ENCODE measurements at regions not wholly inside any gene's neighbourhood (a gene's known extent, or its start where the extent isn't known, plus 50 kb on each side); places are given as distances from the start of the nearest gene placed in this dataset.
A peak's percentile ranks its signal among the peaks of the same experiment; 100 is the strongest.

DNA sequence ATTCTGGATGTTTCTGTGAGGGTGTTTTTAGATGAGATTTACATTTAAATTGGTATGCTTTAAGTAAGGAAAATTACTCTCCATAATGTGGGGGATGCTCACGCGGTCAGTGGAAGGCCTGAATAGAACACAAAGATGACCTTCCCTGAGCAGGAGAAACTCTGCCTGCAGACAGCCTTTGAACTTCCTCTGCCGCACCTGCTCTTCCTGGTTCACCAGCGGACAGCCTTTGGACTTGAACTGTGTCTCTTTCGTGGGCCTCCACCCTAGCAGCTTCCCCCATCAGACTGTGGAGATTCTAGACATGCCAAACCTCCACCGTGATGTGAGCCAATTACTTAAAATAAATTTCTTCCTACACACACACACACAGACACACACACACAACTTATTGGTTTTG is 210.7 kb downstream of the EFCAB11 start:
- no peak for DNase-seq (ENCODE audit: low read depth)
- Histone ChIP-seq H3K36me3 (ENCODE audit: insufficient read depth, low read length) (no peaks in the 10 kb centered on the region), H3K27me3 (ENCODE audit: insufficient read depth, low read length) (no peaks in the 10 kb centered on the region), H3K4me3 (ENCODE audit: insufficient read depth, low read depth, low read length) (no peak overlapping the region), H4K20me1 (ENCODE audit: insufficient read depth, low read length) (no peaks in the 10 kb centered on the region), H3K4me1 (ENCODE audit: insufficient read depth, low read length) (peaks cover 2% of the 10 kb centered on the region), H3K9me3 (ENCODE audit: insufficient read depth, low read depth, low read length) (no peaks in the 10 kb centered on the region), H3K4me2 (ENCODE audit: low read length) (no peak overlapping the region), H3K27ac (ENCODE audit: low read depth, low read length) (no peak overlapping the region), H3K79me2 (ENCODE audit: insufficient read depth, low read length) (no peaks in the 10 kb centered on the region), H2AFZ (ENCODE audit: low read depth, low read length) (no peak overlapping the region), H3K9ac (ENCODE audit: low read length) (no peak overlapping the region)
- H3K9me3 Mint-ChIP-seq (ENCODE audit: unreplicated experiment) = peaks cover 16% of the 10 kb centered on the region
- FAIRE-seq = no peak
- peaks cover 6% of the 10 kb centered on the region for H3K4me1 Mint-ChIP-seq (ENCODE audit: low read depth, unreplicated experiment)
- H3K36me3 Mint-ChIP-seq (ENCODE audit: low read depth, unreplicated experiment) = peaks cover 4% of the 10 kb centered on the region
- no peak overlapping the region for H3K4me3 Mint-ChIP-seq (ENCODE audit: unreplicated experiment)
- H3K27ac Mint-ChIP-seq (ENCODE audit: unreplicated experiment) = no peak overlapping the region
- no peaks in the 10 kb centered on the region for H3K27me3 Mint-ChIP-seq (ENCODE audit: low read depth, unreplicated experiment)
- TF ChIP-seq, protein P1, sequence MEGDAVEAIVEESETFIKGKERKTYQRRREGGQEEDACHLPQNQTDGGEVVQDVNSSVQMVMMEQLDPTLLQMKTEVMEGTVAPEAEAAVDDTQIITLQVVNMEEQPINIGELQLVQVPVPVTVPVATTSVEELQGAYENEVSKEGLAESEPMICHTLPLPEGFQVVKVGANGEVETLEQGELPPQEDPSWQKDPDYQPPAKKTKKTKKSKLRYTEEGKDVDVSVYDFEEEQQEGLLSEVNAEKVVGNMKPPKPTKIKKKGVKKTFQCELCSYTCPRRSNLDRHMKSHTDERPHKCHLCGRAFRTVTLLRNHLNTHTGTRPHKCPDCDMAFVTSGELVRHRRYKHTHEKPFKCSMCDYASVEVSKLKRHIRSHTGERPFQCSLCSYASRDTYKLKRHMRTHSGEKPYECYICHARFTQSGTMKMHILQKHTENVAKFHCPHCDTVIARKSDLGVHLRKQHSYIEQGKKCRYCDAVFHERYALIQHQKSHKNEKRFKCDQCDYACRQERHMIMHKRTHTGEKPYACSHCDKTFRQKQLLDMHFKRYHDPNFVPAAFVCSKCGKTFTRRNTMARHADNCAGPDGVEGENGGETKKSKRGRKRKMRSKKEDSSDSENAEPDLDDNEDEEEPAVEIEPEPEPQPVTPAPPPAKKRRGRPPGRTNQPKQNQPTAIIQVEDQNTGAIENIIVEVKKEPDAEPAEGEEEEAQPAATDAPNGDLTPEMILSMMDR (IDR thresholded peaks at IDR 0.05; ENCODE audit: insufficient read depth, low read depth, low read length) = no peak
- TF ChIP-seq EZH2 (IDR thresholded peaks at IDR 0.05; ENCODE audit: insufficient read depth, low read length) = no peak

DNA sequence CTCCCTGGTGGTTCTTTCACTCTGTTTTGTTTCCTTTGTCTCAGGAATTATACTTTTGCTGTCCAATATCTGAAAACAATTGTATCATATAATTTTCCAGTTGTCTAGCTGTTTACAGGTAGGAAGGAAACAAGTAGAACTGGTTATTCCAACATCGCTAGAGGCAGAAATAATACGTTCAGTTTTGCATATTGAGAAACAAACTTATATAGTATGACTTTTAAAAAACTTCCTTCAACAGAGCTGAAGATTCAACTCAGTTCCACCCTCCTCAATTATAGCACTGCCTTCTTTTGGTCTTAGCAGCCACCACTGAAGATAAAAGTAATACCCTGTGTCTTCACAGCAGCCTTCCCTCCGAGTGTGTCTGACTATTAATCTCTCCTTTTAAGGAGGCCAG is 214.3 kb downstream of the EFCAB11 start:
- Histone ChIP-seq H3K27me3 (ENCODE audit: insufficient read depth, low read length) (no peaks in the 10 kb centered on the region), H3K9ac (ENCODE audit: low read length) (no peak overlapping the region), H3K79me2 (ENCODE audit: insufficient read depth, low read length) (no peaks in the 10 kb centered on the region), H4K20me1 (ENCODE audit: insufficient read depth, low read length) (no peaks in the 10 kb centered on the region), H3K9me3 (ENCODE audit: insufficient read depth, low read depth, low read length) (no peaks in the 10 kb centered on the region), H3K4me1 (ENCODE audit: insufficient read depth, low read length) (no peaks in the 10 kb centered on the region), H3K27ac (ENCODE audit: low read depth, low read length) (no peak overlapping the region), H3K4me3 (ENCODE audit: insufficient read depth, low read depth, low read length) (no peak overlapping the region), H3K4me2 (ENCODE audit: low read length) (no peak overlapping the region), H2AFZ (ENCODE audit: low read depth, low read length) (no peak overlapping the region), H3K36me3 (ENCODE audit: insufficient read depth, low read length) (no peaks in the 10 kb centered on the region)
- H3K36me3 Mint-ChIP-seq (ENCODE audit: low read depth, unreplicated experiment) = peaks cover 4% of the 10 kb centered on the region
- no peaks in the 10 kb centered on the region for H3K27me3 Mint-ChIP-seq (ENCODE audit: low read depth, unreplicated experiment)
- no peaks in the 10 kb centered on the region for H3K4me1 Mint-ChIP-seq (ENCODE audit: low read depth, unreplicated experiment)
- no peak overlapping the region for H3K27ac Mint-ChIP-seq (ENCODE audit: unreplicated experiment)
- TF ChIP-seq, protein P1 (IDR thresholded peaks at IDR 0.05; ENCODE audit: insufficient read depth, low read depth, low read length) = no peak
- TF ChIP-seq EZH2 (IDR thresholded peaks at IDR 0.05; ENCODE audit: insufficient read depth, low read length) = no peak
- FAIRE-seq (no peak), DNase-seq (ENCODE audit: low read depth) (no peak)
- H3K9me3 Mint-ChIP-seq (ENCODE audit: unreplicated experiment) = peaks cover 16% of the 10 kb centered on the region
- no peak overlapping the region for H3K4me3 Mint-ChIP-seq (ENCODE audit: unreplicated experiment)

DNA sequence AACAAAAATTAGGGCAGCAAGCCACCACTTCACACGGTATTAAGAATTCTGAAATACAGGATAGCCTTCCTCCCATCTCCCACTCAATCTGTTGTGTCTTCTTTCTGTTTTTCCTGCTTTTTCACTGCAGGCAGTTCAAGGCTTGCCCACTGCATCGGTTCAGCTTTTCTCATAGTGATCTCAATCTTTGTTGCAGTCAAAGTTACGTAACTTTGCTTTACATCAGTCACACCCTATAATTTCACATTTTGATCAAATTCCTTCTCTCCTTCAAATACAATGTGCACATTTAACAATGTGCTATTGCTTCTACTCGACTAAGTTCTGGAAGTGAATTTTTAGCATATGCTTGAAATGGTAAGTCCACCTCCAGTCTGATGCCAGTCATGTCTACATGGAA is 217.6 kb downstream of the EFCAB11 start:
- FAIRE-seq (peak; percentile 49), DNase-seq (ENCODE audit: low read depth) (no peak)
- Histone ChIP-seq H3K4me3 (ENCODE audit: insufficient read depth, low read depth, low read length) (no peak overlapping the region), H3K9ac (ENCODE audit: low read length) (no peak overlapping the region), H3K27ac (ENCODE audit: low read depth, low read length) (no peak overlapping the region), H2AFZ (ENCODE audit: low read depth, low read length) (no peak overlapping the region), H3K4me1 (ENCODE audit: insufficient read depth, low read length) (no peaks in the 10 kb centered on the region), H3K4me2 (ENCODE audit: low read length) (no peak overlapping the region), H3K79me2 (ENCODE audit: insufficient read depth, low read length) (no peaks in the 10 kb centered on the region), H4K20me1 (ENCODE audit: insufficient read depth, low read length) (no peaks in the 10 kb centered on the region), H3K36me3 (ENCODE audit: insufficient read depth, low read length) (no peaks in the 10 kb centered on the region), H3K27me3 (ENCODE audit: insufficient read depth, low read length) (no peaks in the 10 kb centered on the region), H3K9me3 (ENCODE audit: insufficient read depth, low read depth, low read length) (no peaks in the 10 kb centered on the region)
- TF ChIP-seq, protein P1 (IDR thresholded peaks at IDR 0.05; ENCODE audit: insufficient read depth, low read depth, low read length) = no peak
- TF ChIP-seq EZH2 (IDR thresholded peaks at IDR 0.05; ENCODE audit: insufficient read depth, low read length) = no peak
- Mint-ChIP-seq H3K27ac (ENCODE audit: unreplicated experiment) (no peak overlapping the region), H3K9me3 (ENCODE audit: unreplicated experiment) (peaks cover 4% of the 10 kb centered on the region), H3K27me3 (ENCODE audit: low read depth, unreplicated experiment) (no peaks in the 10 kb centered on the region), H3K4me3 (ENCODE audit: unreplicated experiment) (no peak overlapping the region), H3K4me1 (ENCODE audit: low read depth, unreplicated experiment) (no peaks in the 10 kb centered on the region), H3K36me3 (ENCODE audit: low read depth, unreplicated experiment) (peaks cover 2% of the 10 kb centered on the region)
